Kidney capillary endothelial cell (primary cell): ENCODE measurements at regions not wholly inside any gene's neighbourhood (a gene's known extent, or its start where the extent isn't known, plus 50 kb on each side); places are given as distances from the start of the nearest gene placed in this dataset.
"Not testable (repeated sequence)": the region's sequence is repeated elsewhere in the genome, so short reads cannot be mapped to it uniquely, and the experiment has no call there.

Experiments used
- DNase-seq: peaks from one replicate; pipeline ENCODE4 v3.0.0-alpha.2; 2018; ENCODE audit warnings: low spot score

DNA sequence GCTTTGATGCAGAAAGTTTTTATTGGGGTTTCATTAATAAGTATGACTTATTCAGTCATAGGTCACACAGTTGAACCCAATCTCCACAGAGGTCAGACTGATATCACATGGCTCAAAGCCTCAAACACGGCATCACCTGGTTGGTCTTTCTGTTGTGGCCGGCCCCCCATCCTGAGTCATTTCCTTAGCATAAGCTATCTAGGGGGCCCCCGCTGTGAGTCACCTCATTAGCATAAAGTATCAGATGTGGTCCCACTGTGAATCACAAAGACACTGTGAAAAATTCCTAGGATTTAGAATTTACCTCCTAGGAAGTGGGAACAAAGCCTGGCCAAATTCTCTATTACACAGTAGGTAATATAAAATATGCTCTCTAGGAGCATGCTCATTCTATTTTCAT is 502.2 kb downstream of the PYDC2 start:
- peak; percentile 26 for DNase-seq

DNA sequence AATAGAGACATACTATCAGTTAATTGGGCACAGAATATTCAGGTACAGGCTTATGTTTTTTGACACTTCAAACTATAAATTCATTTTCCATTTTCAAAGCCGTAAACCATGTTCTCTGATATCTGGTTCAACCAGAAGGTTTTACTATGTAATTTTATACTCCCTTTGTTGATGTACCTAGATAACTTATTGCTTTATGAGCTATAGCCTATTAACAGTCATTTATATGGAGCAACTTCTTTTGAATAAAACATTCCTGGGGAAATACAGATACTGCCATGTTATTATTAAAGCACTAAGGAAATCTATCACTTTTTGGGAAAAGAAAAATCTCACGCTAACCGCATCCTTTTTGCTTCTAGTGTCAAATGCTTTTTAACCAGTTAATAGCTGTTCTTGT is 505.6 kb downstream of the PYDC2 start:
- no peak for DNase-seq

DNA sequence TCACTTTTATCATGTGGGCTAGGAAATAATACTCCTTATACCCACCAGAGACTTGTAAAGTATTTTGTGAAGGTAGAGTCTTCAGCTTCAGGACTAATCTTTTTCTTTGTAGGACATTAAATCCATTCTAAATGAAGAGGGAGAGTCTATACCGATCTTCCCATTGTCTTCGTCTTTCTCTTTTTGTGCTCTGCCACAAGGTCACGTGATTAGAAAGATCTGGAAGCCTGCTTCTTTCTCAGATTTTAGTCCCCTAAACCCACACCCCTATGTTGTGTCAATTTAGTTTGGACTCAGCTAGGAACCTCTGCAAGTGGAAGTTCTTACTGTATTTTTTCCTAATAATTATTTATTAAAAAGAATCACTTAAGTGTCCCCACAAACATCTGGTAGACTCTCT is 507.3 kb downstream of the PYDC2 start:
- no peak for DNase-seq

DNA sequence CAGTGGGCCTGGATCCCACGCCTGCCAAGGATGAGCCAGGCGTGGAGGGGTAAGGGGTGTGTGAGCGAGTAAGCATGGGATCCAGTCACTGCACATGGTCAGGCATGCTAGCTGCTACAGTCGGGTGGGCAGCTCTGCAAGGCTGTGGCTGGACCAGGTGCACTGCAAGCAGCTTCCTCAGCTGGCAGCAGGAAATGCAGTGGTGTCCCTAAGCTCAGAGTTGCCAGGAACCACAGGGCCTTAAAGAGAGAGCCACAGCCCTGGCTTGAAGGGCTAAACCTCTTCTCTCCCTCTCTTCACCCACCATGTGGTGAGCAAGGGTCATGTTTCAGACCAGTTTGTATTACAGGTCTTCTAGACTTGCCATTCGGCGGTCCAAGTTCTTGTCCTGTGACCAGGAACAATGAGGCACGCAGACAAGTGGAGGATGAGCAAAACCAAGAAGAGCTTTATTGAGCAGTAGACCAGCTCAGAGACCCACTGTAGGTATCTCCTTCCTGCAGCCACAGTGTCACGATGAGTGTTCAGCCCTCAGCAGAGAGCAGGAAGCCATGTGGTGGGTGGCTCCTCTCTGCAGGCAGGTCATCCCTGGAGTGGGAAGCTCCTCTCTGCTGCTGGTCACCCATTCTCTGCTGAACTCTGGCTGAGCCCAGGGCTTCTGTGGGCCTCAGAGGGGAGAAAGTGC is 511.9 kb downstream of the PYDC2 start:
- no peak for DNase-seq

DNA sequence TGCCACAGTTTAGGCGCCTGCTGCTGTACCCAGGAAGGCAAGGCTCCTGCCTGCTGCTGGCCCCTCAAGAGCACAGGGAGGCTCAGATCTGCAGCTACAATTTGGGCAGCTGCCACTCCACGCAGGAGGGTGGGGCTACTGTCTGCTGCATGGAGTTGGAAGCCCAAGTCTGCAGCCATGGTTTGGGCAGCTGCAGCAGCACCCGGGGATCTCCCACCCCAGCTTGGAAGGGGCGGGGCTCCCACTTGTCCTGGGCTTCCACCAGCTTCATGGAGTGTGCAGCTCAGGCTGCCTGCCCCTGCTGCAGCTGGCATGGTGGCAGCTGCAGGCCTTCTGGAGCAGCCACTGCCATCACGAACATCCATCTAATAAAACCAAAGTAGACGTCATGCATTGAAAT is 512.9 kb downstream of the PYDC2 start:
- no peak for DNase-seq

DNA sequence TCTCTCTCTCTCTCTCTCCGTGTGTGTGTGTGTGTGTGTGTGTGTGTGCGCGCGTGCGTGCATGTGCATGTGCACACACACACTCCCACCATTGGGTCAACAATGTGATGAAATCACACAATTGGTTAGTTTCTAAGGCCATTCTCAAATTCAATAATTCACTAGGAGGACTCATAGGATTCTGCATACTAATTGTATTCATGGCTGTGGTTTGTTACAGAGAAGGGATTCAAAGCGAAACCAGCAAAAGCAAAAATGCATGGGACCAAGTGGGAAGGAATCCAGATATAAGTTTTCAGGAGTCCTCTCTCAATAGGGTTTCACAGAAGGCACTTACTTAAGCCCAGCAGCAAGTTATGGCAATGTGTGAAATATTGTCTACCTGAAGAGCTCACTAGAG is 515.0 kb downstream of the PYDC2 start:
- DNase-seq, result no peak

DNA sequence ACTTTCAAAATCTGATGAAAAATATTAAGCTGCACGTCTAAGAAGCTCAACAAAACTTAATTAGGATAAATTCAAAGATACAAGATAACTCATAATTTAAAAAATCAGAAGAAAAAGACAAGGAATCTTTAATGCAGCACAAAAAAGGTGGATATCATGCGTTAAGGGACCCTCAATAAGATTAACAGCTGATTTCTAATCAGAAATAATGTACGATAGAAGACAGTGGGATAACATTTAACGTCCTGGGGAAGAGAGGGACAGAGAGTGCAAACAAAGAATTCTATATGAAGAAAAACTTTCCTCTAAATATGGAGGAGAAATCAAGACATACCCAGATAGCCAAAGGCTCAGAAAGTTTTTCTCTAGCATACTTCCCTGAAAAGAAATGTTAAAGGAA is 519.5 kb downstream of the PYDC2 start:
- no peak for DNase-seq

DNA sequence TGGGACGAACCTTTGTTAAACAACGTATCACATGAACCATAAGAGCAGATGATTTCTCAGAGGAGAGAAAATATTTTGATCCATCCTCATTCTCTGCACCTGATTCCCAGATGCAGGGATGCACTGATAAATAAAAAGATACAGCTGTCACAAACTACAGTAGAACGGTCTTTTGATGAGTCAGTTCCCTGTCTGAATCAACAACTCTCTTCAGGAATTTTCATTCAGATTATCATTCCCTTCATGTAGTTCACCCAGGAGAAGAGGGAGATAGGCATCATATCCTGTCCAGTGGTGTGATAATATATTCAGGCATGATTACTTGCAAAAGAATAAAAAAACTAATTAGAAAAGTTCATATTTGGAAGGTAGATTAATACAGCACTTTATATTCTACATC is 521.5 kb downstream of the PYDC2 start:
- no peak for DNase-seq

DNA sequence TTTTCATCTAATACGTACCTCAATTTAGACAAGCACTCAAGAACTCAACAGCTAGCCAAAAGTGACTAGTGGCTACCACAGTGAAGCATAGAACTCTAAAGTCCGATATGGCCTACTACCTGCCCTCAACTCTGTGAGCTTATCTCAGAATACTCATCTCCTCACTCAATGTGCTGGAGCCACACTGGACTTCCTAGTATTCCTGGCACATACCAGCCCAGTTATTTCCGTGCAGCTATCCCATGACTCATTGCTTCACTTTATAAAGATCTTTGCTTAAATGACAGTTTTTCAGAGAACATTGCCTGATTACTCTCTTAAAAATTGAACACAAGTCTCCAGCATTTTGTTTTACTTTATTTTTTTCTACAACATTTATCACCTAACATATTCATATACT is 524.7 kb downstream of the PYDC2 start:
- no peak for DNase-seq

DNA sequence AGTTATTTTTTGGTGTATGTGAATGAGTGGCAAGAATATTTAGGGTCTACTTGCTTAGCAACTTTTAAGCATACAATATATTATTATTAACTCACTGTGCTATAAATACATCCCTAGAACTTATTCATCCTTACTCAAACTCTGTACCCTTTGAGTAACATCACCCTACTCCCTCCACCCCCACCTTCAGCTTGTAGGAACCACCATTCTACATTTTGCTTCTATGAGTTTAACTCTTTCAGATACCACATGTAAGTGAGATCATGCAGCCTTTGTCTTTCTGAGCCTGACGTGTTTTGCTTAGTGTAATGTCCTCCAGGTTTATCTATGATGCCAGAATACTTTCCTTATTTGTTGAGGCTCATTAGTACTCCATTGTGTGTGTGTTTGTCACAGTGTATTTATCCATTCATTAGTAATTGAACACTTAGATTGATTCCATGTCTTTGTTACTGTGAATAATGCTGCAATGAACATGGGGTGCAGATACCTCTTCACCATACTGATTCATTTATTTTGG is 526.9 kb downstream of the PYDC2 start:
- DNase-seq, result no peak

DNA sequence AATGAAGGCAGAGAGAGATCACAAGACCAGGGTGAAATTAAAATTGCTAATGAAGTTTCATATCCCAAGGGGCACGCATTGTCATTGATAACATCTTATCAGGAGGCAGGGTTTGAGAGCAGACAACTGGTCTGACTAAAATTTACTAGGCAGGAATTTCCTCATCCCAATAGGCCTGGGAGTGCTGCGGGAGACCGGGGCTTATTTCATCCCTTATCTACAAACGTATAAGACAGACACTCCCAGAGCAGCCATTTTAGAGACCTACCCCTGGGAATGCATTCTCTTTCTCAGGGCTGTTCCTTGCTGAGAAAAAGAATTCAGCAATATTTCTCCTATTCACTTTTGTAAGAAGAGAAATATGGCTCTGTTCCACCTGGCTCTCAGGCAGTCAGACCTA is 533.0 kb downstream of the PYDC2 start:
- DNase-seq, result not testable (repeated sequence)

DNA sequence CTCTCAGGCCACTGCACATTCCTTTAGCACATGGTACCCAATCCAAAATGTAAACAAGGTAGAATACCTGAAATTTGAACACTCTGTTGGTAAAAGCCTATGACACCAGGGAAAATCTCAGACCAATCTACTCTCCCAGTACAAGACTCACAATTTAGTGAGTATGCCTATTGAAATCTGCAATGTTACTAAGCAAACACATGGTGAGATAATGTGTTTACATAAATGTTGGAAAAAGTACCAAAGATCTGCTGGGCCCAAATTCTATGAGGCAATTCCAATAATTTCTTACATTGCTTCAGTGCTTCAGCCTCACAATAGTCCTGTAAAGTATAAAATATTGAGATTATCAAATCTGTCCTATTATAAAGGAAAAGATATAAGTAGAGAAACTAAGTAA is 536.1 kb downstream of the PYDC2 start:
- DNase-seq, result no peak

DNA sequence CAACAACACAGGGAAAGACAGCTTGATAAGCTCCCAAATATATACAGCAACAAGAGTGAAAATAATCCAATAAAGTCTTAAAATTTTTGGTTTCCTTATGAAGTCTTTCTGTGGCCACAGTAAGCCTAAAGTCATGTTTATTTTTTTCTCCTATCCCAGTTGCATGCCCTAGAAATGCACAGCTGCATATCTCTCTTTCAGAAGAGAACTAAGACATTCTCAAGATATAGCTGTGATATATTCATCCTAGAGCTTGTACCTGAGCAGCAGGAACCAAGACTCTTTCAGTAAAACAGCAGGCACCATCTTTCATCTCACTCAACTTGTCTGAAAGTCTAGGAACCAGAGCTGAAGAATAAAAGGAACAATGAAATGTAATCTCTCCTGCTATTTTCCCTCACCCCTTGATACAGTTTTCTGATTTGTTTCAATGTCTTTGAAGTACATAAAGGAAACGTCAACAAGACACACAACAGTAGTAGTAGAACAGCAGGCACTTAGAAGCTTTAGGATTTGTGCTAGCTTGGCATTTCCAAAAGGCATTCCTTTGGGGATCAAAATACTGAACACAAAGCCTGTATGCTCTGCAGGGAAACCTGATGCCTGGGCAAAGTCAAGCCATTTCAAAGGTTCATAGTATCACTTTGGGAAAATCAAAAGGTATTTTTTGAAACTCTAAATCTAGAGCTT is 536.8 kb downstream of the PYDC2 start:
- no peak for DNase-seq

DNA sequence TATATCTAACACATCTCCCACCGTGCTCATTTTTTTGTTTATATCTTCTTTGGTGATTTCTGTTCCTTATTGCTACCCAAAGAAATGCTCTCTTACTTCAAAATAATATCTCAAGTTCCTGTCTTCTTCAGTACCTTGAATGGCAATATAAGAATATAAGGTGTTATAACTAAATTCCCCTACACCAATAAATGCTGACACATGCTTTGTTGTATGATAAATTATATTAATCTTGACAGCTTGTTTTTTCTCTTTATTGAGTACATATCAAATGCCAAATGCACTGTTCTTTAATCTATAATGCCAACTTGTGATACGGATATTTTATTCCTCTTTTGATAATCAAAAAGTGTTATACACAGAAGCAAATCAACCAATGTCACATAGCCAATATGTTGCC is 540.3 kb downstream of the PYDC2 start:
- DNase-seq, result no peak

DNA sequence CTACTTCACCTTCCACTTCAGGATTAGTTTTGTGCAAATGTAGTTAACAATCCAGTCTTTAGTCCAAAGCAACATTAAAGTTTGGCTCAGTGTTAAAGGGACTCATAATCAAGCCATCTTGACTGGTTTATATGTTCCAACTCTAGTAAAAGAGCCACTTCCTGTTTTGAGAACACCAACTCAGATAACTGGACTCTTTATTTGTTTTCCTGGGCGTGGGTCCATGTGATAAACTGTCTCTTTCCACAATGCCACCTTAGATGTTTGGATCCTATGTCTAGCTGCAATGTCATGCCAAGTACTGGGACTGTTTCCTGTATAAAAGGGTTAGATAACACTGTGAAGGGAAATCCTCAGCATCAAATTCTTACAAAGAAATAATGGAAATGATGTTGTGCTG is 545.0 kb downstream of the PYDC2 start:
- no peak for DNase-seq

DNA sequence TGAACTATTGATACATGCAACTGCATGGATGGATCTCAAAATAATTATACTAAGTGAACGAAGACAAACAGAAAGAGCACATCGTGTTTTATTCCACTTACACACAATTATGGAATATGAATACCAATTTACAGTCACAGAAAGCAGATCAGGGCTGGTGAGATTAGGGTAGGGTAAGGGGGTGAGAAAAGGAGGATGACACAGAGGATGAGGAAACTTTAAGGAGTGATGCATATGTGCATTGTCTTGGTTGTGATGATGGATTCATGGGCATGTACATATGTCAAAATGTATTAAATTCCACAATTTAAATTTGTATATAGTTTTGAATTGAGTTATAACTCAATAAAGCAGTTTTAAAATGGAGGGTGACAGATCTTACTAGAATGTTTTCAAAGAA is 548.9 kb downstream of the PYDC2 start:
- DNase-seq, result no peak

DNA sequence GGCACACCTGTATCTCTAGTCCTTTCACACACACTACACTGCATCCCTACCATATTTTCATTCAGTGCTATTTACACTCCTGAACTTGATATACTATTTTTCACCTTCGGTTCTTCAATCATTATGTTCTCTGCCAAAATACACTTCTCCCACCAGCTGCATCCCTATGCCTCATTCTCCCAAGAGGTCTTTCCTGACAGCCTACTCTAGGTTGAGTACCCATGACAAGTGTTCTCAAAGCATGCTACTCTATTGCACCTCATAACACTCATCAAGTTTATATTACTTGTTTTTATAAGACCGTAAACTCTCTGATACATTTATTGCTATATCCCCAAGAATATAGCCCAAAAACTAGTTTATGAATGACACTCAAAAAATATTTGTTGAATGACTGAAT is 549.5 kb downstream of the PYDC2 start:
- DNase-seq, result no peak

DNA sequence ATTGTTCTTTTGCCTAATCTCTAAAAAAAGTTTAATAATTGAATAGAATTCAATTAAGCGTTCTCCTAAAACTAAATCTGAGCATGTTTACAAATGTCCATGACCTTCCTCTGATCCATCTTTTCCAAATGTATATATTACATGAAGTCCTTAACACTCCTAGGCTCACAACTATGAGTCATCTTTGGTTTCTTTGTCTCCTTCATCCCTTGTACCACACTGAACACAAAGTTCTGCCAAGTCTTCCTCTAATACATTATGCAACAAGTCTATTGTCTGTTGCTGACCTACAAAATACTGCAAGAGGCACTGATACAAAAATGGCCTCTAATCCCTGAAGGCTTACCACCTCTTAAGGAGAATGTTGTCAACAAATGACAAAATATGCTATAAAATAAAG is 550.2 kb downstream of the PYDC2 start:
- no peak for DNase-seq

DNA sequence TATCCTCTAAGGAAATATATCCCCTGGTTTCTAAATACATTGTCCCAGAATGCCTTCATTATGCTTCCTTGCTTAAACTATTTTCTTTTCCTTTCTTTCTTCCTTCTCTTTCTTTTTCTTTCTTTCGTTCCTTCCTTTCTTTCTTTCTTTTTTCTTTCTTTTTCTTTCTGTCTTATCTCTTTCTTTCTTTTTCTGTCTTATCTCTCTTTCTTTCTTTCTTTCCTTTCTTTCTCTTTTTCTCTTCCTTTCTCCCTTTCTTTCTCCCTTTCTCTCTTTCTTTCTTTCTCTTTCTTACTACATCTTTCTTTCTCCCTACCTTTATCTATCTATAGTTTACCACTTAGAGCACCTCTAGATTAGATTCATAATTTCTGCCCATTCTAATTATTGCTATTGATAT is 552.1 kb downstream of the PYDC2 start:
- DNase-seq, result no peak

DNA sequence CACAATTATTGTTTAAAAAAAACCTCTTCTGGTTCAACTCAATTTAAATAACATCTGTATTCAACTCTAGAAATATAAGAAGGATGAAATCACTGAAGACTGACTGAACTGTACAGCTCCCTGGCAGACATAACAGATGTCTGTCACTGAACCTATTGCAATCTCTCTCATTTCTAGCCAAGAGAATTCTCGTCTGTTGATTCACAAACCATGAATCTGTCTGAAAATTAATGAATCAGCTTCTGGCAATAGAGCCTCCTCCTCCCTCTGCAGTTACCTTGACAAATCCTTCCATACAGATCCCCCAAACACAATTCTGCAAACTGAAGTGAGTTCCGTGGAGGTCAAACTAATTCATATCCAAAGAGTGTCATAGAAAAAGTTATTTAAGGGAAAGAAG is 561.4 kb downstream of the PYDC2 start:
- DNase-seq, result no peak

DNA sequence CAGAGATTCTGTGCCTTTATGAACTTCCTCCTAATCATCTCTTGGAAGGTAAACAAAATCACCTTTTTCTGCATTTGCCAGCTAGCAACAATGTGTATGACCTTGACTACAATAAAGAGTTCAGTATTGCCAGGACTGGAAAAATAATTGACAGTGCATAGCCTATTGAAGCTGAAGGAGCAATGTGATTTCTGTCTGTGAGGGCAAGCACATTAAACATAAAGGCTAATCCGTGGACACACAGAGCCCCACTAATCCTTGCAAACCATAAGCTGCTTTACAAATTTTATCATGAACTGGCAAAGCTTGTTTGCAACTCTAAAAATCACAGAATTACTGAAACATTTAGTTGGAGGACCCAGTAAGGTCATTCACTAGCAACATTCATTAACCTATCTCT is 563.8 kb downstream of the PYDC2 start:
- no peak for DNase-seq

DNA sequence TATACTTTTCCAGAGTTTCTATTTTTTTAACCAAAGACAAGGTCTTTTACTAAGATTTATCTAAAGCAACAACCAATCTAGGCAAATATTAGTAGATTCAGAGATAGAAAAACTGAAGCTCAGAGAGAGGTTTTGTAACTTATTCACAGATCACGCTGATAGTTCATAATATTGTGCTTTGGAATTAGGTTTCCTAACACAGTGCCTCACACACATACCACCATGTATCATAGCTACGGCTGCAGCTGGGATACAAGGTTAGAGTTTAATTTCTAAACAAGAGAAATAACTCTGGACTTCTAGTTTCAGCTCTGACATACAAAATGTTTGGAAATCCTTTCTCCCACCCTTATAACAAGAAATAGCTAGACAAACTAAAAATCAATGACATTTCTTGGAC is 565.7 kb downstream of the PYDC2 start:
- no peak for DNase-seq

DNA sequence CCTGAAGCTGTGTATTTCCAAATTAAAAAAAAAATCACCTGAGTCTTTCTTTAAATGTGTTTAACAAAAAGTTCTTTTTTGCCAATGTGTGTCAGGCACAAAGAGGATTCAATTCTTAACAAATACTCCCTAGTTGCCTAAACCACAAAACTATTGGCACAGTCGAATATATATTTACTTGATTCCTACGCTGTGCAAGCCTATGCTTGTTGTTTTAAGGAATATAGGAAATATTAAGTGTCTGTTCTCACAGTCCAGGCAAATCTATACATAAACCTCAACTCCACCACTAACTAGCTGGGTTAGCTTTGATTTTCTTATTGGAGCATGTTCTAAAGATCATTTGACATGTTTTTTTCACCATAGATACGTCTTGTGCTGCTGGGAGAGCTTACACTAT is 571.0 kb downstream of the PYDC2 start:
- no peak for DNase-seq

DNA sequence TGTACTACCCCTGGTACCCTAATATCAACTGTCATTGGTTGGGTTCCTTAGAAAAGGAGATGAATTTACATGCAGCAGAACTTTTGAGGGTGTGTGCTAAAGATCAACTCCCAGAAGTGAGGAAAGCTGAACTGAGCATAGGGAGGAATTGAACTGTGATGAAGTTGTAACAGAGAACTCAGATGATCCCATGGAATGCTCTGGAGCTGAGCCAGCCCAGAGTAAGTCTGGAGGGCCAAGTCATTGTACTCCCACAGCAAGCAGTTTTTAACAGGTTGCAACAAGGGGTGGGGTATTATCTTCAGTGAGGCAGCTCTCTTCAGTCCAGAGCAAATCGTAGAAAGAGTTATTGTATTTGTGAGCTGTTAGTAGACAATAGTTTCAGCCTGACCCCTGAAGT is 572.3 kb downstream of the PYDC2 start:
- DNase-seq, result no peak
